ENCODE measurements at regions not wholly inside any gene's neighbourhood (a gene's known extent, or its start where the extent isn't known, plus 50 kb on each side); places are given as distances from the start of the nearest gene placed in this dataset.
"Not testable (repeated sequence)": the region's sequence is repeated elsewhere in the genome, so short reads cannot be mapped to it uniquely, and the experiment has no call there.

- DNase-seq, result no peak
Measured at GRCh38 chr7:152502813-152503790, 67.3 kb upstream of the KMT2C start.

GRCh38 chr7:152501506-152501905, 65.7 kb upstream of the KMT2C start:
- DNase-seq, result no peak

- DNase-seq, result not testable (repeated sequence)
Measured at GRCh38 chr7:152499969-152500368, 64.2 kb upstream of the KMT2C start.

GRCh38 chr7:152495867-152496266, 60.1 kb upstream of the KMT2C start:
- DNase-seq, result no peak

GRCh38 chr7:152492952-152493351, 57.1 kb upstream of the KMT2C start:
- no peak for DNase-seq

GRCh38 chr7:152489044-152489443, 53.2 kb upstream of the KMT2C start:
- DNase-seq, result no peak

GRCh38 chr7:152486968-152487367, 51.2 kb upstream of the KMT2C start:
- DNase-seq, result no peak

GRCh38 chr7:152485826-152486225, 50.0 kb upstream of the KMT2C start:
- no peak for DNase-seq

All from SHP77 treated with DMSO at 0.1 percent for 48 hours (cell line).